Fibroblast of lung (primary cell): ENCODE measurements at regions not wholly inside any gene's neighbourhood (a gene's known extent, or its start where the extent isn't known, plus 50 kb on each side); places are given as distances from the start of the nearest gene placed in this dataset.

ENCODE experiments used
- CTCF ChIP-seq, 2 donors: IDR thresholded peaks in 1 of 2; conservative IDR thresholded peaks in 1 of 2; 1 replicate in 1 of 2; 2 replicates in 1 of 2; pipeline ENCODE4 v1.5.1; 2011 to 2012; ENCODE audit warnings: low read length in 2 of 2, control low read depth in 1 of 2, inconsistent platforms in 1 of 2, low read depth in 1 of 2, mild to moderate bottlenecking in 1 of 2
- EZH2 ChIP-seq: IDR thresholded peaks from 2 replicates; pipeline ENCODE4 v1.5.1; 2012; ENCODE audit warnings: low read length, control low read depth, mild to moderate bottlenecking; ENCODE audit errors: missing control alignments

GRCh38 chr16:54213322-54213721 lies 73.3 kb downstream of the IRX3 start:
- no peak for TF ChIP-seq CTCF (conservative IDR thresholded peaks at IDR 0.05 in 1 of 2, IDR thresholded peaks at IDR 0.05 in 1 of 2; ENCODE audit: low read depth in 1 of 2, low read length in 2 of 2)
- no peak for TF ChIP-seq EZH2
